OCI-LY7 (cell line): ENCODE measurements at regions not wholly inside any gene's neighbourhood (a gene's known extent, or its start where the extent isn't known, plus 50 kb on each side); places are given as distances from the start of the nearest gene placed in this dataset.

Experiments used
- BruUV-seq: library from RNA; stranded (reverse); fragments of 400-500 nt; replicated peaks from 2 replicates; lab custom pipeline; 2021; lab: Mats Ljungman, UMichigan
- CTCF ChIA-PET: fragments of 300-600 bp; sonication (Branson Sonifier 250); formaldehyde crosslinking; loops from one replicate; lab custom pipeline; 2022; ENCODE audit warnings: antibody characterized with exemption; ENCODE audit not compliant: unreplicated experiment; lab: Charles Lee
- POLR2A ChIA-PET: fragments of 300-600 bp; sonication (Branson Sonifier 250); formaldehyde crosslinking; loops from one replicate; lab custom pipeline; 2022; ENCODE audit warnings: antibody characterized with exemption; lab: Charles Lee
- DNase-seq: peaks from one replicate; pipeline ENCODE4 v3.0.0-alpha.2; 2015; ENCODE audit warnings: low spot score
- H2AFZ ChIP-seq: fragments of 200-600 bp; sonication (generic), shearing (Covaris generic); 2 replicates; pipeline ENCODE4 v1.6.1; 2014; ENCODE audit warnings: mild to moderate bottlenecking, antibody characterized with exemption, low read length, moderate library complexity
- H3K27ac ChIP-seq: fragments of 200-600 bp; sonication (generic); 2 replicates; pipeline ENCODE4 v1.5.1; 2014; ENCODE audit warnings: mixed run types, low read depth, mild to moderate bottlenecking, moderate library complexity, low read length, inconsistent platforms; ENCODE audit not compliant: poor library complexity, severe bottlenecking
- H3K36me3 ChIP-seq: fragments of 200-600 bp; sonication (generic); 2 replicates; pipeline ENCODE4 v1.6.1; 2014; ENCODE audit warnings: mild to moderate bottlenecking, antibody characterized with exemption, low read length, moderate library complexity, mixed read lengths; ENCODE audit not compliant: insufficient read depth
- H3K4me1 ChIP-seq: fragments of 200-600 bp; sonication (generic); 2 replicates; pipeline ENCODE4 v1.5.1; 2014; ENCODE audit warnings: mild to moderate bottlenecking, low read length; ENCODE audit not compliant: insufficient read depth, poor library complexity, severe bottlenecking
- H3K4me2 ChIP-seq: fragments of 200-600 bp; sonication (generic); 2 replicates; pipeline ENCODE4 v1.6.1; 2014; ENCODE audit warnings: mild to moderate bottlenecking, low read length
- H3K4me3 ChIP-seq: fragments of 200-600 bp; sonication (generic); 2 replicates; pipeline ENCODE4 v1.5.1; 2014; ENCODE audit warnings: mild to moderate bottlenecking, low read depth, low read length; ENCODE audit not compliant: poor library complexity, severe bottlenecking
- H3K79me2 ChIP-seq: fragments of 200-600 bp; sonication (generic); 2 replicates; pipeline ENCODE4 v1.6.1; 2016; ENCODE audit warnings: low read depth, mild to moderate bottlenecking, low read length, moderate library complexity, mixed read lengths; ENCODE audit not compliant: insufficient read depth
- H3K9me2 ChIP-seq: fragments of 200-600 bp; sonication (generic); 2 replicates; pipeline ENCODE4 v1.6.1; 2016; ENCODE audit warnings: mild to moderate bottlenecking, low read length, mixed read lengths; ENCODE audit not compliant: insufficient read depth
- H3K9me3 ChIP-seq: fragments of 200-600 bp; sonication (generic); 2 replicates; pipeline ENCODE4 v1.6.1; 2014; ENCODE audit warnings: mild to moderate bottlenecking, mixed run types, low read length, mixed read lengths
- H4K20me1 ChIP-seq: fragments of 200-600 bp; sonication (generic); 2 replicates; pipeline ENCODE4 v1.6.1; 2014; ENCODE audit warnings: mild to moderate bottlenecking, antibody characterized with exemption, low read length, moderate library complexity, mixed read lengths; ENCODE audit not compliant: insufficient read depth
- EZH2phosphoT487 ChIP-seq: fragments of 200-600 bp; sonication (generic); IDR thresholded peaks from 2 replicates; pipeline ENCODE4 v1.6.1; 2018; ENCODE audit warnings: low read depth, borderline replicate concordance, mild to moderate bottlenecking, mixed run types, antibody characterized with exemption, low read length, moderate library complexity, mixed read lengths
- intact Hi-C: fragments of 100-400 bp; cut with micrococcal nuclease; formaldehyde crosslinking; loops from one replicate; pipeline ENCODE4 v1.10.0; 2022; ENCODE audit not compliant: unreplicated experiment
- TF ChIP-seq, protein P1 (sequence below): fragments of 200-600 bp; sonication (generic); conservative IDR thresholded peaks from 2 replicates; pipeline ENCODE4 v1.5.1; 2014; ENCODE audit warnings: mild to moderate bottlenecking, antibody characterized with exemption, low read length, moderate library complexity, mixed read lengths

DNA sequence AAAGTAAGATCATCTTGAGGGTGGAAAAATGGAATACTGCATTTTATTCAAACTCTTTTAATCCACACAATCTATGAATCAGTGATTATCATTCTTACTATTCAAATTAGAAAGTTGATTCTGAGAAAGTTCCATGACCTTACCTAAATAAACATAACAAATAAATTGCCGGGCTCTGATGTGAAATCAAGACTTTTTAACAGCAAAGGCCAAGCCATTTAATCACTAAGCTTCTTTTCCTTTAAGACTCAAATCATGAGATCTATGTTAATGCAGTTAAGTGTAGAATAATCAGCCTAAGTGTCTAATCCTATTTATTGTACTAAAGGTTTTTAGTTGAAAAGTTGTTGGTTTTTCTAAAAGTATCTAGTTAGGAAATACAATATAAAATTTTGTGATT, 857.0 kb downstream of the SI start:
- CTCF ChIA-PET, result no interaction called here
- H2AFZ ChIP-seq, result no peak overlapping the region

DNA sequence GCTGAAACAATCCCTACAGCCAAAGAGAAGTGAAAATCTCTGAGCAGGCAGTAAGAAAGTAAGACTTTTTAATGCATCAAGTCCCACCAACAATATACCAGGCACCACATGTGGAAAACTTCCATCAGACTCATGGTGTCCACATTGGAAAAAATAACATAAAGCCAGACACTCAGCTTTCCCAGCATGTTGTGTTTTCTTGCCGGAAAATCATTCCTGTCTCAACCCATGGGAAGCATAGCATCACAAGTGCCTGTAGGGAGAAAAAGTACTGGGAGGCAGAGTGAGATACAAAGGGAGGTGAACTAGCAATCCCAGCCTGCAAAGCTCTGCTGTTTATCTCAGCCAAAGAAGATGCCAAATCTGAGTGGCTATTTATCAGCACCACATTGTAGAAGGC, 868.9 kb downstream of the SI start:
- Histone ChIP-seq H3K9me2 (no peaks in the 10 kb centered on the region), H3K4me3 (no peak overlapping the region), H3K79me2 (no peaks in the 10 kb centered on the region), H2AFZ (no peak overlapping the region), H3K4me2 (no peak overlapping the region), H3K36me3 (no peaks in the 10 kb centered on the region), H3K4me1 (no peaks in the 10 kb centered on the region), H3K9me3 (no peaks in the 10 kb centered on the region), H3K27ac (no peak overlapping the region), H4K20me1 (no peaks in the 10 kb centered on the region)
- no TSS peak for BruUV-seq
- no peak for DNase-seq
- intact Hi-C loops, result no loop called here
- POLR2A ChIA-PET, result interaction anchor here (1.0 kb wide), 1 partner anchor 10 kb away, joined by 3 read pairs; no protein-coding TSS in a partner anchor
- TF ChIP-seq, protein P1, sequence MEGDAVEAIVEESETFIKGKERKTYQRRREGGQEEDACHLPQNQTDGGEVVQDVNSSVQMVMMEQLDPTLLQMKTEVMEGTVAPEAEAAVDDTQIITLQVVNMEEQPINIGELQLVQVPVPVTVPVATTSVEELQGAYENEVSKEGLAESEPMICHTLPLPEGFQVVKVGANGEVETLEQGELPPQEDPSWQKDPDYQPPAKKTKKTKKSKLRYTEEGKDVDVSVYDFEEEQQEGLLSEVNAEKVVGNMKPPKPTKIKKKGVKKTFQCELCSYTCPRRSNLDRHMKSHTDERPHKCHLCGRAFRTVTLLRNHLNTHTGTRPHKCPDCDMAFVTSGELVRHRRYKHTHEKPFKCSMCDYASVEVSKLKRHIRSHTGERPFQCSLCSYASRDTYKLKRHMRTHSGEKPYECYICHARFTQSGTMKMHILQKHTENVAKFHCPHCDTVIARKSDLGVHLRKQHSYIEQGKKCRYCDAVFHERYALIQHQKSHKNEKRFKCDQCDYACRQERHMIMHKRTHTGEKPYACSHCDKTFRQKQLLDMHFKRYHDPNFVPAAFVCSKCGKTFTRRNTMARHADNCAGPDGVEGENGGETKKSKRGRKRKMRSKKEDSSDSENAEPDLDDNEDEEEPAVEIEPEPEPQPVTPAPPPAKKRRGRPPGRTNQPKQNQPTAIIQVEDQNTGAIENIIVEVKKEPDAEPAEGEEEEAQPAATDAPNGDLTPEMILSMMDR, result no peak
- no peak for TF ChIP-seq EZH2phosphoT487
- CTCF ChIA-PET, result no interaction called here

More for the DNA sequence above, 857.0 kb downstream of the SI start:
- Histone ChIP-seq H4K20me1 (no peaks in the 10 kb centered on the region), H3K4me2 (no peak overlapping the region), H3K79me2 (no peaks in the 10 kb centered on the region), H3K9me3 (no peaks in the 10 kb centered on the region), H3K9me2 (no peaks in the 10 kb centered on the region), H3K4me3 (no peak overlapping the region), H3K27ac (no peak overlapping the region), H3K36me3 (no peaks in the 10 kb centered on the region), H3K4me1 (no peaks in the 10 kb centered on the region)
- no peak for TF ChIP-seq EZH2phosphoT487
- TF ChIP-seq, protein P1, result no peak
- intact Hi-C loops, result no loop called here
- POLR2A ChIA-PET, result no interaction called here
- no TSS peak for BruUV-seq
- DNase-seq, result no peak

DNA sequence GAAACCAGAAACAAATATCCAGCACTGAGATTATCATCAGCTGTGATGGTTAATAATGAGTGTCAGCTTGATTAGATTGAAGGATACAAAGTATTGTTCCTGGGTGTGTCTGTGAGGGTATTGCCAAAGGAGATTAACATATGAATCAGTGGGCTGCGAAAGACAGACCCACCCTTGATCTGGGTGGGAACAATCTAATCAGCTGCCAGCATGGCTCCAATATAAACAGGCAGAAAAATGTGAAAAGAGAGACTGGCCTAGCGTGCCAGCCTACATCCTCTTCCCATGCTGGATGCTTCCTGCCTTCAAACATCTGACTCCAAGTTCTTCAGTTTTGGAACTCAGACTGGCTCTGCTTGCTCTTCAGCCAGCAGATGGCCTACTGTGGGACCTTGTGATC, 869.5 kb downstream of the SI start:
- H3K9me3 ChIP-seq, result no peaks in the 10 kb centered on the region
- intact Hi-C loops, result no loop called here
- no peaks in the 10 kb centered on the region for H3K9me2 ChIP-seq
- H3K4me3 ChIP-seq, result no peak overlapping the region
- ChIA-PET CTCF (no interaction called here), POLR2A (interaction anchor here (1.0 kb wide), 1 partner anchor 10 kb away, joined by 3 read pairs; no protein-coding TSS in a partner anchor)
- no peaks in the 10 kb centered on the region for H3K79me2 ChIP-seq
- no peaks in the 10 kb centered on the region for H3K4me1 ChIP-seq
- no peaks in the 10 kb centered on the region for H3K36me3 ChIP-seq
- no TSS peak for BruUV-seq
- H2AFZ ChIP-seq, result no peak overlapping the region
- no peak overlapping the region for H3K27ac ChIP-seq
- no peak for TF ChIP-seq EZH2phosphoT487
- TF ChIP-seq, protein P1, result no peak
- no peak for DNase-seq
- H4K20me1 ChIP-seq, result no peaks in the 10 kb centered on the region
- H3K4me2 ChIP-seq, result no peak overlapping the region
